Uterus (tissue), 3 donors: ENCODE measurements at regions not wholly inside any gene's neighbourhood (a gene's known extent, or its start where the extent isn't known, plus 50 kb on each side); places are given as distances from the start of the nearest gene placed in this dataset.

Experiments used
- DNase-seq, 2 donors: peaks; one replicate each; pipeline ENCODE4 v3.0.0-alpha.2; 2019 to 2020
- H3K27ac ChIP-seq, 2 donors: fragments of 200-600 bp; sonication (generic); 1 replicate in 1 of 2; 2 replicates in 1 of 2; pipeline ENCODE4 v1.5.1; 2016 to 2018
- H3K27me3 ChIP-seq, 2 donors: fragments of 200-600 bp; sonication (generic); one replicate each; pipeline ENCODE4 v1.5.1; 2018 to 2019; ENCODE audit warnings: control low read depth in 1 of 2
- H3K36me3 ChIP-seq, 2 donors: fragments of 200-600 bp; sonication (generic); one replicate each; pipeline ENCODE4 v1.5.1; 2019; ENCODE audit warnings: control low read depth in 1 of 2
- H3K4me1 ChIP-seq, 2 donors: fragments of 200-600 bp; sonication (generic); one replicate each; pipeline ENCODE4 v1.5.1; 2018 to 2019; ENCODE audit warnings: control low read depth in 1 of 2
- H3K4me3 ChIP-seq, 2 donors: fragments of 200-600 bp; sonication (generic); 1 replicate in 1 of 2; 2 replicates in 1 of 2; pipeline ENCODE4 v1.5.1; 2018 to 2019; ENCODE audit warnings: mild to moderate bottlenecking in 1 of 2
- H3K9me3 ChIP-seq, 2 donors: fragments of 200-600 bp; sonication (generic); one replicate each; pipeline ENCODE4 v1.5.1; 2019; ENCODE audit warnings: control low read depth in 1 of 2
- POLR2A ChIP-seq, 2 donors: fragments of 450-650 bp; IDR thresholded peaks; one replicate each; pipeline ENCODE4 v1.6.1; 2016; ENCODE audit warnings: antibody characterized with exemption in 2 of 2, mild to moderate bottlenecking in 1 of 2, moderate library complexity in 1 of 2
- intact Hi-C: fragments of 100-400 bp; cut with DNase I; formaldehyde crosslinking; loops from one replicate; pipeline ENCODE4 v1.15.1; 2023; ENCODE audit warnings: low total_unique reads
- TF ChIP-seq, protein P1 (sequence below), 4 experiments: fragments of 200-600 bp in 2 of 4; fragments of 450-650 bp in 2 of 4; sonication (generic) in 2 of 4; IDR thresholded peaks; one replicate each; pipeline ENCODE4 v1.5.1; 2016 to 2019; ENCODE audit warnings: antibody characterized with exemption in 4 of 4, mild to moderate bottlenecking in 2 of 4, moderate library complexity in 1 of 4
- donor health status: DM: yes; HTN: yes; CAD: no.

DNA sequence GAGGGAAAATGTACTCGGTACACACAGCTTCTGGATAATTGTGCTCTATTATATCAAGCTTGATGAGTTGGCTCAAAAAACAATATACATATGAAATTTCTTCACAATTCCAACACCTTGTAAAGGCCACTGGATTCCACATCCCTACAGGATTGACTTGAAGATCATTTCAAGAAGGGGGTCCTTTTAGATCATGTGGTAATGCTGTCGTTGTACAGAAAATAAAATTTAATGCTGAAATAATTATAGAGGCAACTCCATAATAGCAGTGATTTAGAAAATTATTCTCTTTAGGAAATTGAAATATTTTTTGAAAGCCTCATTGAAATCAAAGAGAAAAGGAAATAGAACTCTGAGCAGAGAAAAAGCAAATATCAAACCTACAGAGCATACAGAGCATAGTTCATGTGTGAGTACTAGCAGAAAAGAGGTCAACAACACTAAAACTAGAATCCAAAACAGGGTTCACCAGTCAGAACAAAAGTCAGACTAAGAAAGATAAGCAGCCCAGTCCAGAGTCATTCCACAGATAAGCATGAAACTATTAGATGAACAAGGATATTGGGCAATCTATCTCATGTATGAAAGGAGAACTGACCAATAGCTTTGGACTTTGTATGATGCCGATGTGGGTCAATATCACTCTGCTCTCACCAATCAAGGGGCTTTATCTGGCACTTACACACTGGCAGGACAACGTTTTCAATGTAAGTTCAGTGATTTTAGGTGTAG, 79.5 kb upstream of the PALMD start:
- TF ChIP-seq, protein P1, sequence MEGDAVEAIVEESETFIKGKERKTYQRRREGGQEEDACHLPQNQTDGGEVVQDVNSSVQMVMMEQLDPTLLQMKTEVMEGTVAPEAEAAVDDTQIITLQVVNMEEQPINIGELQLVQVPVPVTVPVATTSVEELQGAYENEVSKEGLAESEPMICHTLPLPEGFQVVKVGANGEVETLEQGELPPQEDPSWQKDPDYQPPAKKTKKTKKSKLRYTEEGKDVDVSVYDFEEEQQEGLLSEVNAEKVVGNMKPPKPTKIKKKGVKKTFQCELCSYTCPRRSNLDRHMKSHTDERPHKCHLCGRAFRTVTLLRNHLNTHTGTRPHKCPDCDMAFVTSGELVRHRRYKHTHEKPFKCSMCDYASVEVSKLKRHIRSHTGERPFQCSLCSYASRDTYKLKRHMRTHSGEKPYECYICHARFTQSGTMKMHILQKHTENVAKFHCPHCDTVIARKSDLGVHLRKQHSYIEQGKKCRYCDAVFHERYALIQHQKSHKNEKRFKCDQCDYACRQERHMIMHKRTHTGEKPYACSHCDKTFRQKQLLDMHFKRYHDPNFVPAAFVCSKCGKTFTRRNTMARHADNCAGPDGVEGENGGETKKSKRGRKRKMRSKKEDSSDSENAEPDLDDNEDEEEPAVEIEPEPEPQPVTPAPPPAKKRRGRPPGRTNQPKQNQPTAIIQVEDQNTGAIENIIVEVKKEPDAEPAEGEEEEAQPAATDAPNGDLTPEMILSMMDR (IDR thresholded peaks at IDR 0.05): no peak
- TF ChIP-seq POLR2A (IDR thresholded peaks at IDR 0.05): no peak
- Histone ChIP-seq H3K27ac (no peak overlapping the region), H3K4me3 (no peak overlapping the region), H3K36me3 (no peaks in the 10 kb centered on the region), H3K9me3 (no peaks in the 10 kb centered on the region), H3K27me3 (no peaks in the 10 kb centered on the region), H3K4me1 (peaks cover 0 to 2% of the 10 kb centered on the region in 2 donors)
- intact Hi-C loops: no loop called here
- DNase-seq: no peak

DNA sequence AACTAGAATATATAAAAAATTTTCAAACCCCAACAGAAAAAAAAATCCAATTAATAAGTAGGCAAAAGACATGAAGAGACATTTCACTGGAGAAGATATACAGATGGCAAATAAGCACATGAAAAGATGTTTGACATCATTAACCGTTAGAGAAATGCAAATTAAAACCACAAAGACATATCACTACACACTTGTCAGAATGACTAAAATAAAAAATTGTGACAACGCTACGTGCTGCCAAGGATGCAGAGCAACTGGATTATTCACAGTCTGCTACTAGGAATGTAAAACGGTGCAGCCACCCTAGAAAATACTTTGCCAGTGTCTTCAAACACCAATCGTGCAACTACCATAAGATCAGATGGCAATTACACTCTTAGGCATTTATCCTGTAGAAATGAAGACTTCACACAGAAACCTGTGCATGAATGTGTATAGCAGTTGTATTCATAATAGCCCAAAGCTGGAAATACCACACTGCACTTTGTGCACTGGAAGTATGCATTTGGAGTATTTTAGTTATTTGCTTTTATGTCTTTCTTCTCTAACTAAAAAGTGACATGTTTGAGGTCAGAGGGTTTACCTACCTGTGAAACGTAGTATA, 75.3 kb upstream of the PALMD start:
- H3K27me3 ChIP-seq: no peaks in the 10 kb centered on the region
- DNase-seq: no peak
- no peaks in the 10 kb centered on the region for H3K36me3 ChIP-seq
- peak overlapping the region in 1 of 2 donors; percentile 1 for H3K27ac ChIP-seq
- no peaks in the 10 kb centered on the region for H3K9me3 ChIP-seq
- TF ChIP-seq, protein P1 (IDR thresholded peaks at IDR 0.05): no peak
- TF ChIP-seq POLR2A (IDR thresholded peaks at IDR 0.05): no peak
- no peak overlapping the region for H3K4me3 ChIP-seq
- intact Hi-C loops: no loop called here
- H3K4me1 ChIP-seq: peaks cover 0 to 4% of the 10 kb centered on the region in 2 donors

DNA sequence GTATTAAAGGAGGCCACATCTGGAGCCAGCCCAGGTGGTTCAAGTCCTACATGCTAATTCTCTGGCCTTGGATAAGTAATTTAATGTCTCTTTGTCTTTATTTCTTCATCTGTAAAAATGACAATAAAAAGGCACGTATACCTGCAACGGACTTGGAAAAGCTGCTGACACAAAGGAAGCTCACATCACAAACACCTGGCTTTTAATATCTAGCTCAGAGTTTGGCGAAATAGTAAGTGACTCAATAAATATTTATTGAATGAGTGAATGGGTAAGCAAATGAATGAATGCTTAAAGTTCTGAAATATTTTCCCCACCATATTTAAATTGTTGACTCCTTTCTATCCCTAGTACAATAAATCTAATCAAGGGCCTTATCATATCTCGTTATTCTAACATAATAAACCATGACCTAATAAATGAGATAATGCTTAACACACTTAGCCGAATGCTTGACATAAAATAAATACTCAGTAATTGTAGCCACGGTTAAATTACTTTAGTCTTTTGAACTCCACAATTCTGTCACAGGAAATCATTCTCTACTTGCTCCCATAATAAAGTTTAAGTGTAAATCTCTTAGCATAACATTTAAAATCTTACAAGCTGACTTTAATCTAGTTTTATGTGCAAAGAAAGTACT, 74.7 kb upstream of the PALMD start:
- no peaks in the 10 kb centered on the region for H3K27me3 ChIP-seq
- TF ChIP-seq, protein P1 (IDR thresholded peaks at IDR 0.05): no peak
- TF ChIP-seq POLR2A (IDR thresholded peaks at IDR 0.05): no peak
- no peaks in the 10 kb centered on the region for H3K9me3 ChIP-seq
- no peak for DNase-seq
- H3K4me1 ChIP-seq: peaks cover 0 to 4% of the 10 kb centered on the region in 2 donors
- H3K4me3 ChIP-seq: no peak overlapping the region
- intact Hi-C loops: no loop called here
- H3K36me3 ChIP-seq: no peaks in the 10 kb centered on the region
- peak overlapping the region in 1 of 2 donors; percentile 1 for H3K27ac ChIP-seq

DNA sequence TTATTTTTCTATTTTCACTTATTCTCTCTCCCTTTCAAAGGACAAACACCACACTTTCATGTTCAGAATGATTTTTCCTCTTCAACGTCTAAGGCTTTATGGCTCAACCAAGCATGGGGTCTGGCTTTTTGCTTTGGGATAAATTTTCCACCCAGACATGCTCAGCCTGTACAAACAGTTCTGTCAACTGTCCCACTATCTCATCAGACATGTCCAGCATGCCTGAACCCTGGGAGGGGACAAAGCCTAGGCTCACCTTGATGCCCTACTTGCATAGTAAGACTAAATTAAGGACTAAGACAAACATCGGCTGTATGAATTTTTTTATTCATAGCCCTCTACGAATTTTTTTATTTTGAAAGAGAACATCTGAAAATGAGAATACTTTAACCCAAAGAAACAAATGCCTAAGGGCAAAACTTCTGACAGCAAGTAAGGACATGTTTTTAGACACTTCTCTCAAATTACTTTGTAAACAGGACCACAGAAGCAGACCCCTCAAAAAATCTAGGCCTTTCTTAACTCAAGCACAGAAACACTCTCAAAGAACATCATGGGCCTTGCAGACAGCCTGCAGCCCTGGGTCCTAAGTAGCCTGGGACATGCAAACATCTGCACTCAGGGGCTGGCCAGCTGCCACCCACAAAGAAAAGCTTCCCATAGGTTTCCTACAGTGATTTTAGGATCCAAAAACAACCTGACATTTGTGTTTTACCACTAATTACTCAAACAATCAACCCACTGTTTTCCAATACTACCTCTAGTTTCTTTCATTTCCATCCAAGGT, 72.3 kb upstream of the PALMD start:
- Histone ChIP-seq H3K4me1 (peaks cover 0 to 4% of the 10 kb centered on the region in 2 donors), H3K27me3 (no peaks in the 10 kb centered on the region), H3K4me3 (no peak overlapping the region), H3K36me3 (no peaks in the 10 kb centered on the region), H3K27ac (peak overlapping the region; percentile 35 to 45), H3K9me3 (no peaks in the 10 kb centered on the region)
- no peak for DNase-seq
- TF ChIP-seq, protein P1 (IDR thresholded peaks at IDR 0.05): no peak
- TF ChIP-seq POLR2A (IDR thresholded peaks at IDR 0.05): no peak
- intact Hi-C loops: no loop called here
